ENCODE measurements at regions not wholly inside any gene's neighbourhood (a gene's known extent, or its start where the extent isn't known, plus 50 kb on each side); places are given as distances from the start of the nearest gene placed in this dataset.

GRCh38 chr17:53629188-53629587 is 193.5 kb upstream of the KIF2B start:
- DNase-seq, result no peak
- TF ChIP-seq POLR2A (IDR thresholded peaks at IDR 0.05) (no peak), POLR2AphosphoS5 (IDR thresholded peaks at IDR 0.05) (no peak), EP300 (IDR thresholded peaks at IDR 0.05) (no peak)
- TF ChIP-seq, protein P1, sequence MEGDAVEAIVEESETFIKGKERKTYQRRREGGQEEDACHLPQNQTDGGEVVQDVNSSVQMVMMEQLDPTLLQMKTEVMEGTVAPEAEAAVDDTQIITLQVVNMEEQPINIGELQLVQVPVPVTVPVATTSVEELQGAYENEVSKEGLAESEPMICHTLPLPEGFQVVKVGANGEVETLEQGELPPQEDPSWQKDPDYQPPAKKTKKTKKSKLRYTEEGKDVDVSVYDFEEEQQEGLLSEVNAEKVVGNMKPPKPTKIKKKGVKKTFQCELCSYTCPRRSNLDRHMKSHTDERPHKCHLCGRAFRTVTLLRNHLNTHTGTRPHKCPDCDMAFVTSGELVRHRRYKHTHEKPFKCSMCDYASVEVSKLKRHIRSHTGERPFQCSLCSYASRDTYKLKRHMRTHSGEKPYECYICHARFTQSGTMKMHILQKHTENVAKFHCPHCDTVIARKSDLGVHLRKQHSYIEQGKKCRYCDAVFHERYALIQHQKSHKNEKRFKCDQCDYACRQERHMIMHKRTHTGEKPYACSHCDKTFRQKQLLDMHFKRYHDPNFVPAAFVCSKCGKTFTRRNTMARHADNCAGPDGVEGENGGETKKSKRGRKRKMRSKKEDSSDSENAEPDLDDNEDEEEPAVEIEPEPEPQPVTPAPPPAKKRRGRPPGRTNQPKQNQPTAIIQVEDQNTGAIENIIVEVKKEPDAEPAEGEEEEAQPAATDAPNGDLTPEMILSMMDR (IDR thresholded peaks at IDR 0.05), result no peak
- 4 to 33% (median 11%) methylated on average over 1 of the region's 1 CpG for WGBS, 5 donors

DNA sequence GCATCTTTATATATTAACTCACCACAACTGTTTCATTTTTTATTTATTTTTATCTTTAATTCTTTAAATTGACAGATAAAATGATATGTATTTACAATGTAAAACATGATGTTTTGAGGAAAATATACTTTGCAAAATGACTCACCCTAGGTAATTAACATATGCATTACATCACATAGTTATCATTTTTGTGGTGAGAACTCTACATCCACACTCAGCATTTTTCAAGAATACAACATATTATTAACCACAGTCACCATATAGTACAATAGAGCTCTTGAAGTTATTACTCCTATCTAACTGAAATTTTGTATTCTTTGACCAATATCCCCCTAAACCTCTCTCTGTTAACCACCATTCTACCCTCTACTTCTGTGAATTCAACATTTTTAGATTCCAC is 194.7 kb upstream of the KIF2B start:
- no peak for TF ChIP-seq POLR2AphosphoS5 (IDR thresholded peaks at IDR 0.05)
- TF ChIP-seq EP300 (IDR thresholded peaks at IDR 0.05), result no peak
- TF ChIP-seq POLR2A (IDR thresholded peaks at IDR 0.05), result no peak
- TF ChIP-seq, protein P1 (IDR thresholded peaks at IDR 0.05), result no peak

More at GRCh38 chr17:53629188-53629587, 193.5 kb upstream of the KIF2B start:
- H3K27me3 ChIP-seq, result no peaks in the 10 kb centered on the region
- no peaks in the 10 kb centered on the region for H3K9me3 ChIP-seq
- no peaks in the 10 kb centered on the region for H3K36me3 ChIP-seq
- H3K4me3 ChIP-seq, result no peak overlapping the region
- intact Hi-C loops (cut with DNase I; ENCODE audit: low total_unique reads), result no loop called here
- H3K27ac ChIP-seq, result no peak overlapping the region
- H3K4me1 ChIP-seq, result no peaks in the 10 kb centered on the region

DNA sequence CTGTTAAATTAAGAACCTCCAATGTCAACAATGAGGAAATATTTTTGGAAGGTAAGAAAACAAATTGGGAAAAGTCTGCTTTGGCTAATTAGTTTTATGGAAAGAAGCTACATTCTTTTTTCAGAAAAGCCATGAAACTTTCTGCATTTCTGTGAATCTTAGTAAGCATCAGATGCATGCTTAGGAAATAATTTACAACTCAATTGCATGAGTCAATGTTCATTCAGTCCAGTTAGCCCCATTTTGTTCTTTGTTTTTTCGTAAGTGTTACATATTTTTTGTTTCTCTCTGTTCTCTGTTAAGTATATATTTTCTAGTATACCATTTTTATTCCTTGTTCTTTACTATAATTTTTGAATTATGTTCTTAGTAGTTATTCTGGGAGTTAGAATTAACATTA is 195.2 kb upstream of the KIF2B start:
- Histone ChIP-seq H3K27ac (no peak overlapping the region), H3K4me1 (no peaks in the 10 kb centered on the region), H3K36me3 (no peaks in the 10 kb centered on the region), H3K9me3 (no peaks in the 10 kb centered on the region), H3K27me3 (no peaks in the 10 kb centered on the region), H3K4me3 (no peak overlapping the region)
- DNase-seq, result no peak
- 55 to 87% (median 83%) methylated on average over 1 of the region's 1 CpG for WGBS, 5 donors
- TF ChIP-seq POLR2A (IDR thresholded peaks at IDR 0.05) (no peak), POLR2AphosphoS5 (IDR thresholded peaks at IDR 0.05) (no peak), EP300 (IDR thresholded peaks at IDR 0.05) (no peak)
- TF ChIP-seq, protein P1 (IDR thresholded peaks at IDR 0.05), result no peak
- intact Hi-C loops (cut with DNase I; ENCODE audit: low total_unique reads), result no loop called here

More for the DNA sequence above, 194.7 kb upstream of the KIF2B start:
- Histone ChIP-seq H3K27me3 (no peaks in the 10 kb centered on the region), H3K4me3 (no peak overlapping the region), H3K9me3 (no peaks in the 10 kb centered on the region), H3K27ac (no peak overlapping the region), H3K36me3 (no peaks in the 10 kb centered on the region), H3K4me1 (no peaks in the 10 kb centered on the region)
- no peak for DNase-seq
- intact Hi-C loops (cut with DNase I; ENCODE audit: low total_unique reads), result no loop called here

- Histone ChIP-seq H3K27me3 (no peaks in the 10 kb centered on the region), H3K9me3 (no peaks in the 10 kb centered on the region), H3K4me1 (no peaks in the 10 kb centered on the region), H3K4me3 (no peak overlapping the region), H3K27ac (no peak overlapping the region), H3K36me3 (no peaks in the 10 kb centered on the region)
- WGBS, 5 donors, result 26 to 58% (median 50%) methylated on average over 1 of the region's 1 CpG
- intact Hi-C loops (cut with DNase I; ENCODE audit: low total_unique reads), result no loop called here
- TF ChIP-seq POLR2AphosphoS5 (IDR thresholded peaks at IDR 0.05) (no peak), POLR2A (IDR thresholded peaks at IDR 0.05) (no peak), EP300 (IDR thresholded peaks at IDR 0.05) (no peak)
- TF ChIP-seq, protein P1 (IDR thresholded peaks at IDR 0.05), result no peak
- no peak for DNase-seq
These were observed 196.4 kb upstream of the KIF2B start for GRCh38 chr17:53626286-53626685.

All from stomach (tissue), 8 donors.